ENCODE measurements at regions not wholly inside any gene's neighbourhood (a gene's known extent, or its start where the extent isn't known, plus 50 kb on each side); places are given as distances from the start of the nearest gene placed in this dataset.

GRCh38 chr1:185439727-185440415 lies 122.8 kb upstream of the IVNS1ABP start:
- TF ChIP-seq CTCF (IDR thresholded peaks at IDR 0.05 in 8 of 11, conservative IDR thresholded peaks at IDR 0.05 in 3 of 11) (no peak), POLR2A (IDR thresholded peaks at IDR 0.05) (no peak), POLR2AphosphoS5 (IDR thresholded peaks at IDR 0.05) (no peak)
